Glomerular endothelial cell (primary cell): ENCODE measurements at regions not wholly inside any gene's neighbourhood (a gene's known extent, or its start where the extent isn't known, plus 50 kb on each side); places are given as distances from the start of the nearest gene placed in this dataset.

ENCODE experiments used
- DNase-seq: peaks from one replicate; pipeline ENCODE4 v3.0.0-alpha.2; 2011; ENCODE audit warnings: low read depth, low spot score; ENCODE audit errors: extremely low read depth

GRCh38 chr14:65308536-65308935 is 104.0 kb upstream of the FUT8 start:
- no peak for DNase-seq

GRCh38 chr14:65310568-65310967 is 102.0 kb upstream of the FUT8 start:
- DNase-seq: no peak

- no peak for DNase-seq
Measured at GRCh38 chr14:65312859-65313258, 99.7 kb upstream of the FUT8 start.

GRCh38 chr14:65318636-65319506 is 93.7 kb upstream of the FUT8 start:
- no peak for DNase-seq

GRCh38 chr14:65320661-65321308 is 91.7 kb upstream of the FUT8 start:
- DNase-seq: no peak

- no peak for DNase-seq
Measured at GRCh38 chr14:65321370-65321875, 91.1 kb upstream of the FUT8 start.

GRCh38 chr14:65329481-65329880 is 83.0 kb upstream of the FUT8 start:
- DNase-seq: no peak

GRCh38 chr14:65329911-65330310 is 82.6 kb upstream of the FUT8 start:
- DNase-seq: no peak

GRCh38 chr14:65330416-65330815 is 82.1 kb upstream of the FUT8 start:
- no peak for DNase-seq

- DNase-seq: no peak
Measured at GRCh38 chr14:65331652-65332051, 80.9 kb upstream of the FUT8 start.

GRCh38 chr14:65332141-65332871 is 80.2 kb upstream of the FUT8 start:
- no peak for DNase-seq

- no peak for DNase-seq
Measured at GRCh38 chr14:65333943-65334687, 78.4 kb upstream of the FUT8 start.

GRCh38 chr14:65334765-65335410 is 77.6 kb upstream of the FUT8 start:
- no peak for DNase-seq

- no peak for DNase-seq
Measured at GRCh38 chr14:65335411-65335947, 77.1 kb upstream of the FUT8 start.

GRCh38 chr14:65336191-65336591 is 76.3 kb upstream of the FUT8 start:
- no peak for DNase-seq

- no peak for DNase-seq
Measured at GRCh38 chr14:65339866-65340265, 72.7 kb upstream of the FUT8 start.

- DNase-seq: no peak
Measured at GRCh38 chr14:65344011-65344410, 68.5 kb upstream of the FUT8 start.

GRCh38 chr14:65345266-65345665 is 67.3 kb upstream of the FUT8 start:
- no peak for DNase-seq

- no peak for DNase-seq
Measured at GRCh38 chr14:65346474-65346873, 66.1 kb upstream of the FUT8 start.

GRCh38 chr14:65346895-65347294 is 65.6 kb upstream of the FUT8 start:
- no peak for DNase-seq
